ENCODE measurements at regions not wholly inside any gene's neighbourhood (a gene's known extent, or its start where the extent isn't known, plus 50 kb on each side); places are given as distances from the start of the nearest gene placed in this dataset.

- DNase-seq (ENCODE audit: low read depth) = no peak
- H3K4me3 ChIP-seq (ENCODE audit: control insufficient read depth, low read depth, low read length) = no peak overlapping the region
- TF ChIP-seq CTCF (IDR thresholded peaks at IDR 0.05; ENCODE audit: control insufficient read depth, insufficient read depth, low read depth, low read length, missing control alignments) = no peak
These were observed 182.7 kb upstream of the FERMT1 start for GRCh38 chr20:6305536-6305935.

GRCh38 chr20:6302041-6302440 is 179.2 kb upstream of the FERMT1 start:
- no peak for DNase-seq (ENCODE audit: low read depth)
- no peak overlapping the region for H3K4me3 ChIP-seq (ENCODE audit: control insufficient read depth, low read depth, low read length)
- TF ChIP-seq CTCF (IDR thresholded peaks at IDR 0.05; ENCODE audit: control insufficient read depth, insufficient read depth, low read depth, low read length, missing control alignments) = no peak

- H3K4me3 ChIP-seq (ENCODE audit: control insufficient read depth, low read depth, low read length) = no peak overlapping the region
- no peak for DNase-seq (ENCODE audit: low read depth)
- TF ChIP-seq CTCF (IDR thresholded peaks at IDR 0.05; ENCODE audit: control insufficient read depth, insufficient read depth, low read depth, low read length, missing control alignments) = no peak
These were observed 176.6 kb upstream of the FERMT1 start for GRCh38 chr20:6299456-6299855.

GRCh38 chr20:6298049-6298448 is 175.2 kb upstream of the FERMT1 start:
- no peak overlapping the region for H3K4me3 ChIP-seq (ENCODE audit: control insufficient read depth, low read depth, low read length)
- no peak for TF ChIP-seq CTCF (IDR thresholded peaks at IDR 0.05; ENCODE audit: control insufficient read depth, insufficient read depth, low read depth, low read length, missing control alignments)
- DNase-seq (ENCODE audit: low read depth) = no peak

- no peak for TF ChIP-seq CTCF (IDR thresholded peaks at IDR 0.05; ENCODE audit: control insufficient read depth, insufficient read depth, low read depth, low read length, missing control alignments)
- H3K4me3 ChIP-seq (ENCODE audit: control insufficient read depth, low read depth, low read length) = no peak overlapping the region
- DNase-seq (ENCODE audit: low read depth) = no peak
These were observed 173.0 kb upstream of the FERMT1 start for GRCh38 chr20:6295867-6296256.

GRCh38 chr20:6295127-6295866 is 172.5 kb upstream of the FERMT1 start:
- DNase-seq (ENCODE audit: low read depth) = no peak
- H3K4me3 ChIP-seq (ENCODE audit: control insufficient read depth, low read depth, low read length) = no peak overlapping the region
- TF ChIP-seq CTCF (IDR thresholded peaks at IDR 0.05; ENCODE audit: control insufficient read depth, insufficient read depth, low read depth, low read length, missing control alignments) = no peak

Measured in AG09309 (cell line).